ENCODE measurements at regions not wholly inside any gene's neighbourhood (a gene's known extent, or its start where the extent isn't known, plus 50 kb on each side); places are given as distances from the start of the nearest gene placed in this dataset.
"Not testable (repeated sequence)": the region's sequence is repeated elsewhere in the genome, so short reads cannot be mapped to it uniquely, and the experiment has no call there.

- no peak for FAIRE-seq
Observed at GRCh38 chr11:87753143-87753542, 422.1 kb downstream of the RAB38 start.

DNA sequence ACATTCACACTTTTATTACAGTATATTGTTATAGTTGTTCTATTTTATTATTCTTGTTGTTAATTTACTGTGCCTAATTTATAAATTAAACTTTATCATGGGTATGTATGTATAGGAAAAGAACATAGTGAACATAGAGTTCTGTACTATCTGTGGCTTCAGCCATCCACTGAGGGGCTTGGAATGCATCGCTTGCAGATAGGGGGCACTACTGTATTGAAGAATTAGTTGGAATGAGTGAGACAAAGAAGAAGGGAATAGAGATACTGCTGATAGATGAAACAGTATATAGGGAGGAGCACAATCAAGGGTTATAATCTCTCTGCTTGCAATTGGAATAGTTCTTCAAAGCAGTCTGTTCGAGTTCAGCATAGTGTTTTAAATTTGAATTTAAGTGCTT, 432.2 kb downstream of the RAB38 start:
- FAIRE-seq, result no peak

- FAIRE-seq, result no peak
Observed at GRCh38 chr11:87740968-87741367, 434.3 kb downstream of the RAB38 start.

- FAIRE-seq, result no peak
Observed at GRCh38 chr11:87740451-87740850, 434.8 kb downstream of the RAB38 start.

DNA sequence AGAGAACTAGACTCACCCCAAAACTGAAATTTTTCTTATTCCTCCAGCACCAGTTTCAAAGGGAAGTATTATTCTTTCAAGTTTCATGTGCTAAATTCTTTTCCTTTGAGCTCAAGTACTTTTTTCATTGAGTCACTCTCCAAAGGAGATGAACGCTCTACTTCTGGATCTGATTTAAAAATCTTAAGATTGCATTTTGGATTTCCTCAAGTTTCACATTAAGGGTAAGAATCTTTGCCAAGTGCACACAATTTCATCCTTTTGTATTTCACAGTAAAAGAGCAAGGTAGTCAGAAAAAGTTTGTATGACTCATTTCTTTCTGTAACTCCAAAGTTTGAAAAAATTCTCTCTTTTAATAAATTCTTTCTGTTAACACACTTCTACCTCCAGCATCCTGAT, 435.5 kb downstream of the RAB38 start:
- FAIRE-seq, result peak; percentile 35

GRCh38 chr11:87739261-87739660, 436.0 kb downstream of the RAB38 start:
- no peak for FAIRE-seq

DNA sequence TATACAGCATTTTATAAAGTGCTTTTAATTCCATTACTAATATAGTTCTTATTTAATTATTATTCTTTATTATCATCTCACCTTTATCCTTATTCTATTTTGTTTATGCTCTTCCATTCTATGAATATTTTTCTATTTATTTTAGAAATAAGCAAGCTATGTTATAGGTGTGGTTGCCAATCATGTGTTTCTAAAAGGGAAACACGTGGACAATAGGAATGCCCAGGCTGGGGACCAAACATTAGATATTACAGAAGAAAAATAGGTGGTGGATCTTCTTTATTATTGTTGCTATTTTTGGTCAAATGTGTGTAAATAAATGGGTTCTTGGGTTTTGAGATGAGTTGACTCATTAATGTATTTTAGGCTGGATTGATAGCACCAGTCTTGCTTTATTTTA, 438.3 kb downstream of the RAB38 start:
- FAIRE-seq, result no peak

GRCh38 chr11:87726506-87726905, 448.7 kb downstream of the RAB38 start:
- no peak for FAIRE-seq

DNA sequence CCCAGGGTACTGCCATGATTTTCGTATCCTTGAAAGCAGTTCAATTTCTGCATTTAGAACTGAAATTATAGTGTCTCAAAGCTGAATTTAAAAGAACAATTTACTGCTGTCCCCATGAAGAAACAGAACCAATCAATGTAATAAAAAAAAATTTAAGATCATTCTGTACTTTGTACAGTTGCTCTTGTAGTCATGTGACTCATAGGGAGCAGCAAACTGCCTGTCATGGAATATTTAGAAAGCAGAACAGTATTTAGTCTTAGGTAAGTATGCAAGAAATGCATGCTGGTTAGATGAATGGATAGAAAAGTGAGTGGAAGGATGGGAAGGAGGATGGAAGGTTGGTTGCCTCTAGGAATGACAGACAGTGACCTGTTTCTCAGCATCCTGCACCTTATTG, 450.9 kb downstream of the RAB38 start:
- no peak for FAIRE-seq

- no peak for FAIRE-seq
Observed at GRCh38 chr11:87722756-87723565, 452.3 kb downstream of the RAB38 start.

- FAIRE-seq, result no peak
Observed at GRCh38 chr11:87719326-87720073, 455.7 kb downstream of the RAB38 start.

DNA sequence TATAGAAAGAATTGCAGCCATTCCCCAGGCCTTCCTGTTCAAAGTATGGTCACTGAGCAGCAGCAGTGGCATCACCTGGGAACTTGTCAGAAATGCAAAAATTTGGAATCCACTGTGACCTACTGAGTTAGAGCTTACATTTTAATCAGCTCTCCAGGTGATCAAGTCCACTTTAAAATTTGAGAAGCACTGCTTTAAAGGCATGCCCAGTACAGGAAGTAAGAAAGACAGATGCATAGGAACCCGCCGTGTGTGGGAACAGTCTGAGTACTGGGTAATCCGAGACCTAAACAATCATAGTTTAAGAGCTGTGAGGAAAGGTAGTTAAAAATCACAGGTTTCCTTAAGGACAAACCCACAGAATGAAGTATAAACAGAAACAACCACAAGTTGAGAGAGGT, 462.4 kb downstream of the RAB38 start:
- no peak for FAIRE-seq

DNA sequence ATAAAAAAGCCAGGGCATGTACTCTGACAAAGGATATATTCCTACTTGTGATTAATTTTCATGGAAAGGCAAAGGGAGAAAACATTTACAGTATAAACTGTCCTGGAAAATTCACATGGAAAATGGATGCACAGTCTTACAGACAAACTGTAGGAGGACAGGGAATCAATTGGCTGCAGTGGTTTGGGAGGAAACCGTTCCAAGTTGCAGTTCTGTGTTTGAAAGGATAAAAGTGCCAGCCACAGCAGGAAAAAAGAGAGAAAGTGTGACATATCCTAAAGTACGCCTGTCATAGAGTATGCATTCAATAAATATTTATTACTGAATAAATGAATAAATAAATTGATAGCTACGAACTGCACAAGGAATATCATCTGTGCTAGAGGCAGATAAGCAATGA, 462.9 kb downstream of the RAB38 start:
- FAIRE-seq, result no peak

DNA sequence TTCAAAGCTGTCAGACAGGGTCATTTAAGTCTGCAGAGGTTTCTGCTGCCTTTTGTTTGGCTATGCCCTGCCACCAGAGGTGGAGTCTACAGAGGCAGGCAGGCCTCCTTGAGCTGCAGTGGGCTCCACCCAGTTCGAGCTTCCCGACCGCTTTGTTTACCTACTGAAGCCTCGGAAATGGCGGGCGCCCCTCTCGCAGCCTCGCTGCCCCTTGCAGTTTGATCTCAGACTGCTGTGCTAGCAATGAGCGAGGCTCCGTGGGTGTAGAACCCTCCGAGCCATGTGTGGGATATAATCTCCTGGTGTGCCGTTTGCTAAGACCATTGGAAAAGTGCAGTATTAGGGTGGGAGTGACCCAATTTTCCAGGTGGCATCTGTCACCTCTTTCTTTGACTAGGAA, 471.7 kb downstream of the RAB38 start:
- FAIRE-seq, result not testable (repeated sequence)

GRCh38 chr11:87675993-87676392, 499.2 kb downstream of the RAB38 start:
- FAIRE-seq, result no peak

- FAIRE-seq, result no peak
Observed at GRCh38 chr11:87666730-87667129, 508.5 kb downstream of the RAB38 start.

DNA sequence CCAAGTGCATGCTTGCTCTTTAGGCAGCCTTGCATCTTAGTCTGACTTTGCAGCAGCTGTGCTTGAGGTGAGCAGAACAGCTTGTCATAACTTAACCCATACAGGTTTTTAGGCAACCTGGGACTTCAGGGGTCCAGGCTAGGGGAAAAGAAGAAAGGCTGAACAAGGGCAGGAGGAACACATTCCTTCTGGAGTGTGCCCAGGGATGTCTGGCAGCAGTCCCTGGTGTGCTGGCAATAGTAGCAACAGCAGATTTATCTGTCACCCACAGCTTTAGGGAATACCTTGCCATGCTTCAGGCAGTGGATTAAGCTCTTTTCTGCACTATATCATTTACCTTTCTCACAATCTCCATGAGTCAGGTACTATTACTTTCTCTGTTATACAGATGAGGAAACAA, 513.0 kb downstream of the RAB38 start:
- FAIRE-seq, result no peak

- no peak for FAIRE-seq
Observed at GRCh38 chr11:87660926-87661660, 514.1 kb downstream of the RAB38 start.

DNA sequence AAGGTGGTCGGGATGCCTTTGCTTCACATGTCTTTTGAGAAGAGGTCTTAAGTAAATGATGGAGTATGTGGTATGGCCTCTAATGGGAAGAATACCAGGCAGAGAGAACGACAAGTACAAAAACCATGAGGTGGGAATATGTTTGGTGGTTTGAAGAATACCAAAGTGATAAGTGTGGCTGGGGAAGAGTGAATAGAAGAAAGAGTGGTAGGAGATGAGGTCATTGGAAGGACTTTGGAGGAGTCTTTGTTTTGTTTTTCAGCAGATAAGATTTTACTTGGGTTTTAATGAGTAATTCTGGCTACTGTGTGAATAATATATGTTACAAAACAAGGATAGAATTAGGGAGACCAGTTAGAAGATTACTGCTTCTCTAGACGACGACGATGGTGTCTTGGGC, 515.4 kb downstream of the RAB38 start:
- no peak for FAIRE-seq

DNA sequence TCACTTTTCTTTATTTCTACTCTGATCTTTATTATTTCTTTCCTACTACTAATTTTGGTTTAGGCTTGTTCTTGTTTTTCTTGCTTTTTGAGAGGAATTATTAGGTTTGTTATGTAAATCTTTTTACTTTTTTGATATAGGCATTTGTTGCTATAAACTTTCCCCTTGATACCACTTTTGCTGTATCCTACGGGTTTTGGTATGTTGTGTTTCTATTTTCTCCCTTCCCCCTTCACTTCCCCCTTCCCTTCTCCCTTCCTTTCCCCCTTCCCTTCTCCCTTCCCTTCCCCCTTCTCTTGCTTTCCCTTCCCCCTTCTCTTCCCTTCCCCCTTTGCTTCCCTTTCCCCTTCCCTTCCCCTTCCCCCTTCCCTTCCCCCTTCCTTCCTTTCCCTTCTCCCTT, 529.6 kb downstream of the RAB38 start:
- no peak for FAIRE-seq

GRCh38 chr11:87639753-87640364, 535.4 kb downstream of the RAB38 start:
- FAIRE-seq, result no peak

- no peak for FAIRE-seq
Observed at GRCh38 chr11:87635001-87635400, 540.2 kb downstream of the RAB38 start.

DNA sequence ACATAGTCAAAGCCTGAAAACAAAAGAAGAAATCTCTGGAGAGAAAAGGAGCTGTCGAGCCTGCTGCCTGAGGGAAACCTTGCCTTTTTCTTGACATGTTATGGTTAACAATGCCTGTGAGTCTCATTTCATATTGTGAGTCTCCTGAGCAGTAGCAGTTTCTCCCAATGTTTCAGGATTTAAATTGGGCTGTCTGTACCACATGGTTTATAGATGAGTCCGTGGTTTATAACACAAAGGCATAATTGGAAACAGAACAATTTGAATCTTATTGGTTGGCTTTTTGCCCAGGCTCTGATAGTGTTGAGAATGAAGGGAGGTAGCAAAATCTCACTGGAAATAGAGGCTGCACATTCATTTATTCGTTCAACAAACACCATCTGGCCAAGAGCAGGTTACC, 540.9 kb downstream of the RAB38 start:
- no peak for FAIRE-seq
